Smooth muscle cell (in vitro differentiated cells): ENCODE measurements at regions not wholly inside any gene's neighbourhood (a gene's known extent, or its start where the extent isn't known, plus 50 kb on each side); places are given as distances from the start of the nearest gene placed in this dataset.

Experiments
- DNase-seq: peaks from one replicate; lab custom pipeline; 2025; ENCODE audit not compliant: unreplicated experiment; lab: John Stamatoyannopoulos, UW
- H2AFZ ChIP-seq: fragments of 200-600 bp; sonication (generic); 2 replicates; pipeline ENCODE4 v1.6.0; 2016; ENCODE audit warnings: antibody characterized with exemption, low read depth, mild to moderate bottlenecking
- H3F3A ChIP-seq: fragments of 200-600 bp; sonication (generic); 2 replicates; pipeline ENCODE4 v1.6.0; 2017; ENCODE audit warnings: antibody characterized with exemption, low read depth
- H3K27ac ChIP-seq: fragments of 200-600 bp; sonication (generic); 2 replicates; pipeline ENCODE4 v1.5.1; 2016; ENCODE audit warnings: low read depth, mild to moderate bottlenecking
- H3K27me3 ChIP-seq: fragments of 200-600 bp; sonication (generic); 2 replicates; pipeline ENCODE4 v1.6.1; 2016; ENCODE audit warnings: low read depth, mild to moderate bottlenecking
- H3K36me3 ChIP-seq: fragments of 200-600 bp; sonication (generic); 2 replicates; pipeline ENCODE4 v1.5.1; 2016; ENCODE audit warnings: low read depth
- H3K4me1 ChIP-seq: fragments of 200-600 bp; sonication (generic); 2 replicates; pipeline ENCODE4 v1.5.1; 2016; ENCODE audit warnings: low read depth
- H3K4me2 ChIP-seq: fragments of 200-600 bp; sonication (generic); 2 replicates; pipeline ENCODE4 v1.6.0; 2016; ENCODE audit warnings: mild to moderate bottlenecking
- H3K4me3 ChIP-seq: fragments of 200-600 bp; sonication (generic); 2 replicates; pipeline ENCODE4 v1.5.1; 2016; ENCODE audit warnings: mild to moderate bottlenecking
- H3K79me2 ChIP-seq: fragments of 200-600 bp; sonication (generic); 2 replicates; pipeline ENCODE4 v1.6.0; 2016; ENCODE audit warnings: low read depth, mild to moderate bottlenecking
- H3K9ac ChIP-seq: fragments of 200-600 bp; sonication (generic); 2 replicates; pipeline ENCODE4 v1.6.0; 2016; ENCODE audit warnings: low read depth
- H3K9me3 ChIP-seq: fragments of 200-600 bp; sonication (generic); replicated peaks from 2 replicates; pipeline ENCODE4 v1.5.1; 2016; ENCODE audit warnings: low read depth
- H4K20me1 ChIP-seq: fragments of 200-600 bp; sonication (generic); 2 replicates; pipeline ENCODE4 v1.6.0; 2016; ENCODE audit warnings: low read depth
- WGBS: methylation state at CpG from one replicate; pipeline ENCODE4 v1.1.7; 2016; ENCODE audit warnings: low lambda C conversion rate; 5-methylcytosine and 5-hydroxymethylcytosine counted together
- TF ChIP-seq, protein P1 (sequence below): fragments of 200-600 bp; sonication (generic); IDR thresholded peaks from 2 replicates; pipeline ENCODE4 v1.5.1; 2017; ENCODE audit warnings: borderline replicate concordance, mild to moderate bottlenecking, antibody characterized with exemption; ENCODE audit not compliant: insufficient read depth, poor library complexity, severe bottlenecking

DNA sequence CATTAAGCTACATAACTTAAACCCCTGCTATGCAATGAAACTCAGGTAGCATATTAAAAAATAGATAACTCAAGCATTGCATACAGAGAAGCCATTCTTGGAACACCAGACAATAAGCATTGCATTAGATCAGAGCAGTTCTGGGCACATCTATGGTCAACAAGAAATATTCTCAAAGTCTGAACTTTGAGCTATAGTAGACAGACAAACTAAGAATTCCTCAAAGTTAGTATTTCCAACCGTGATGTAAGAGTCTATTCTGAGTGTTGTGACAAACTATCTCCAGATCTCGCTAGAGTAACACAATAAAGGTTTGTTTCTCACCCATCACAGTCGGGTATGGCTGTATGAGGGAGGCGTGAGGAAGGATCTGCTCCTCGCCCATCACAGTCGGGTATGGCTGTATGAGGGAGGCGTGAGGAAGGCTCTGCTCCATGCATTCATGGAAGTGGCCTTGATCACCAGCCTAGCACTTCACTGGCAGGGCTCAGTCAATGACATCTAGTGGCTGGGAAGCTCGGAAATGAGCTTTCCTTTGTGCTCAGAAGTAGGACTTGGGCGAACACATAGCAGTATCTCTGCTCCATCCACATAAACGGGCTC lies 61.6 kb upstream of the ANKRD1 start:
- TF ChIP-seq, protein P1, sequence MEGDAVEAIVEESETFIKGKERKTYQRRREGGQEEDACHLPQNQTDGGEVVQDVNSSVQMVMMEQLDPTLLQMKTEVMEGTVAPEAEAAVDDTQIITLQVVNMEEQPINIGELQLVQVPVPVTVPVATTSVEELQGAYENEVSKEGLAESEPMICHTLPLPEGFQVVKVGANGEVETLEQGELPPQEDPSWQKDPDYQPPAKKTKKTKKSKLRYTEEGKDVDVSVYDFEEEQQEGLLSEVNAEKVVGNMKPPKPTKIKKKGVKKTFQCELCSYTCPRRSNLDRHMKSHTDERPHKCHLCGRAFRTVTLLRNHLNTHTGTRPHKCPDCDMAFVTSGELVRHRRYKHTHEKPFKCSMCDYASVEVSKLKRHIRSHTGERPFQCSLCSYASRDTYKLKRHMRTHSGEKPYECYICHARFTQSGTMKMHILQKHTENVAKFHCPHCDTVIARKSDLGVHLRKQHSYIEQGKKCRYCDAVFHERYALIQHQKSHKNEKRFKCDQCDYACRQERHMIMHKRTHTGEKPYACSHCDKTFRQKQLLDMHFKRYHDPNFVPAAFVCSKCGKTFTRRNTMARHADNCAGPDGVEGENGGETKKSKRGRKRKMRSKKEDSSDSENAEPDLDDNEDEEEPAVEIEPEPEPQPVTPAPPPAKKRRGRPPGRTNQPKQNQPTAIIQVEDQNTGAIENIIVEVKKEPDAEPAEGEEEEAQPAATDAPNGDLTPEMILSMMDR: no peak
- H3K4me2 ChIP-seq: no peak overlapping the region
- H3K36me3 ChIP-seq: no peaks in the 10 kb centered on the region
- H3K9me3 ChIP-seq: no peaks in the 10 kb centered on the region
- H3K27me3 ChIP-seq: no peaks in the 10 kb centered on the region
- no peaks in the 10 kb centered on the region for H3F3A ChIP-seq
- no peak overlapping the region for H3K27ac ChIP-seq
- H3K79me2 ChIP-seq: no peaks in the 10 kb centered on the region
- no peak for DNase-seq
- no peak overlapping the region for H3K9ac ChIP-seq
- no peaks in the 10 kb centered on the region for H3K4me1 ChIP-seq
- no peak overlapping the region for H3K4me3 ChIP-seq
- no peaks in the 10 kb centered on the region for H4K20me1 ChIP-seq
- WGBS: 90% methylated on average over 10 of the region's 10 CpGs
- no peak overlapping the region for H2AFZ ChIP-seq

DNA sequence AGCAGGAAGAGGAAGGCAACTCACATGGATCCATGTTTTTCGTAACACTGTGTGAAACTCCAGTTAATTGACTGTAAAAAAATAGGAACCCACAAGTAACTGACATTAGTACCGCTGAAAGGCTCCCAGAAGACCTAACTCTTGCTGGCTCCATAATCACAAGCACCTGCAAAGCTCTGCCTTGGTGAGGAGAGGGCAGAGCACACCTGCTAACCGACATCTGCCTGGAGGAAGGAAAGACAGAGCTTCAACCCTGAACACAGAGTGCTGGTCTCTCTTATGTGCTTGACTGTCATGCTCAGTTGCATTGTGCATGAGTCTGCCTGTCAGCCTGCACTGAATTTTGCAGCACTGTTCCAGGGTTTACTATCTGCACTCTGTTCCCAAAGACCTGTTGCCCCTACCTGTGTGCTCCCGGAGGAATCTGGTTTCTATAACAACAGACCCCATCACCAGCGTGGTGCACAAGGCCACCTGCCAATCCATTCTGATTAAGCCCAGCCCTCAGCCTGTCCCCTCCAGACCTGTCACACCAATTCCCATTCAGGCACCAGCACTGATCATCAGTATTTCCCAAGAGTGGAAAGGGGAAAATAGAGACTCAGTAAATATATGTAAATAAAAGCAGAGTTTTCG lies 63.1 kb upstream of the ANKRD1 start:
- 87% methylated on average over 6 of the region's 6 CpGs for WGBS
- H2AFZ ChIP-seq: no peak overlapping the region
- no peaks in the 10 kb centered on the region for H3K79me2 ChIP-seq
- no peaks in the 10 kb centered on the region for H3K36me3 ChIP-seq
- no peaks in the 10 kb centered on the region for H3K4me1 ChIP-seq
- no peak overlapping the region for H3K9ac ChIP-seq
- H4K20me1 ChIP-seq: no peaks in the 10 kb centered on the region
- H3K9me3 ChIP-seq: no peaks in the 10 kb centered on the region
- no peaks in the 10 kb centered on the region for H3F3A ChIP-seq
- no peak overlapping the region for H3K4me3 ChIP-seq
- no peak overlapping the region for H3K27ac ChIP-seq
- TF ChIP-seq, protein P1: no peak
- no peak for DNase-seq
- H3K4me2 ChIP-seq: no peak overlapping the region
- H3K27me3 ChIP-seq: no peaks in the 10 kb centered on the region

DNA sequence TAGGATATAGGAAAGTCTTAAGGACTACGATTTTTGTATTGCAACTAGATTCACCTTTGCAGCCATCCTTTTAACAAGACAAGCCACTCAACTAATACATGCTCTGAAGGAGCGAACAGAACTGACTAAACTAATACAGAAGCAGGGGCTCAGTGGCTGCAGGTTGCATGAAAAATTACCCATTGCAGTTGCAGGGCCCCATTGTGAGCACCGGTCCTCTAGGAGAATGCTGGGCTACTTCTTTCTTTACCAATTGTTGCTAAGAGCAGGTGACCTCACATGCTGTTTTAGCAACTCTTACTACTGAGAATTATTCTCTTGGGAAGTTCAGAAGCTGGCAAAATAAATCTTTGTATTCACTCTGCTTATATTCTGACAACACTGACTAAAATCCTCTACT lies 64.0 kb upstream of the ANKRD1 start:
- Histone ChIP-seq H3K4me2 (no peak overlapping the region), H3K4me1 (no peaks in the 10 kb centered on the region), H3K79me2 (no peaks in the 10 kb centered on the region), H3K27ac (no peak overlapping the region), H3K27me3 (no peaks in the 10 kb centered on the region), H2AFZ (no peak overlapping the region), H4K20me1 (no peaks in the 10 kb centered on the region), H3K4me3 (no peak overlapping the region), H3K36me3 (no peaks in the 10 kb centered on the region), H3F3A (no peaks in the 10 kb centered on the region), H3K9ac (no peak overlapping the region), H3K9me3 (no peaks in the 10 kb centered on the region)
- TF ChIP-seq, protein P1: no peak
- WGBS: 90% methylated on average over 3 of the region's 3 CpGs
- DNase-seq: no peak

DNA sequence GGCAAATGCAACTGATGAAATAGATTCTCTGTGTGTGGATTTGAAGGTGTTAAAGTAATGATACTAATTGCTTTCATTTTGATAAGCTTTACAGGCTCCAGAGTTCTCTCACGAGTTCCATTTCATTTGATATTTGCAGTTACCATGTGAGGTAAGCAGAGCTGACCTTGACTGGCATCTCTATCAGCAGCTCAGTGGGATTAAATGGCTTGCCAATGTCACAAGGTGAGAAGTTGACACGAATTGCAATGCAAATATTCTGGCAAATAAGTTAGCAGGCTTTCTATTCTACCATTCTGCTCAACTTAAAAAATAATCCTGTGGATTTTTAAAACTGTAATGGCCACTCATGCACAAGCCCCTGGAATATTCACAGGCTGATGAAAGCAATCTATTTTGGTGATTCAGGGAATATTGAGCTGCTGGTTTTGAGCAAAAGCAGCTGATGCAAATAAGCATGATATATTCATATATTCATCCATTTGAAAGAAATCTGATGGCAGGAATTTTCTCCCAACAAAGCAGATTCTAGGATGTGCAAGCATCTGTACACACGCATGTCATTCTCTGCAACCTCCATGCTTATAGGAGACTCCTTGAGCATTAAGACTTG lies 64.5 kb upstream of the ANKRD1 start:
- Histone ChIP-seq H3K4me3 (no peak overlapping the region), H3K9ac (no peak overlapping the region), H3K4me1 (no peaks in the 10 kb centered on the region), H3K27me3 (no peaks in the 10 kb centered on the region), H2AFZ (no peak overlapping the region), H3K9me3 (no peaks in the 10 kb centered on the region), H3K36me3 (no peaks in the 10 kb centered on the region), H3K4me2 (no peak overlapping the region), H3F3A (no peaks in the 10 kb centered on the region), H3K79me2 (no peaks in the 10 kb centered on the region), H4K20me1 (no peaks in the 10 kb centered on the region), H3K27ac (no peak overlapping the region)
- TF ChIP-seq, protein P1: no peak
- DNase-seq: no peak
- WGBS: 52% methylated on average over 3 of the region's 3 CpGs
